WI38 (cell line): ENCODE measurements at regions not wholly inside any gene's neighbourhood (a gene's known extent, or its start where the extent isn't known, plus 50 kb on each side); places are given as distances from the start of the nearest gene placed in this dataset.

ENCODE experiments used
- H3K4me3 ChIP-seq: 2 replicates; pipeline ENCODE4 v1.5.1; 2011; ENCODE audit warnings: low read depth, mild to moderate bottlenecking, control low read depth, low read length
- TF ChIP-seq, protein P1 (sequence below): IDR thresholded peaks from 2 replicates; pipeline ENCODE4 v1.5.1; 2012; ENCODE audit warnings: low read depth, mild to moderate bottlenecking, control low read depth, low read length

DNA sequence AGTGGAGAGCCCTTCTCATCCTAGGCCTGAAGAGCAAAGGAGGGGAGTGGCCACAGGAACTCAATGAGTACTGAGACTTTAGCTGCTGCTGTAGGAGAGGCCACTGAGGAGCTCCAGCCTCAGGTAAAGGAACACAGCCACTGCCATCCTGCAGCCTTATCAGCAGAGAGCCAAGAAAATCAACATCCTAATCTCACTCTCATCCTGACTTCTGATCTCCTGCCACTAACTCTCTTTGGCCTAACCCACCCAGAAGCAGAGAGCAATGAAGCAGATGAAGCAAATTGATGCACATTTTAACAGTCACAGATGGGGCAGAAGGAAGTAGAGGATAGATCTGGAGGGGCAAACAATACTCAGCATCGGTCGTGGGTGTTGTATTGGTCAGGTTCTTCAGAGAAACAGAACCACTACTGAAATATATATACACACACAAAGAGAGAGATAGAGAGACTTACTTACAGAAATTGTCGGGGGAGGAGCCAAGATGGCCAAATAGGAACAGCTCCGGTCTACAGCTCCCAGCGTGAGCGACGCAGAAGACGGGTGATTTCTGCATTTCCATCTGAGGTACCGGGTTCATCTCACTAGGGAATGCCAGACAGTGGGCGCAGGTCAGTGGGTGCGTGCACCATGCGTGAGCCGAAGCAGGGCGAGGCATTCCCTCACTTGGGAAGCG is 297.6 kb downstream of the MTERF1 start:
- no peak overlapping the region for H3K4me3 ChIP-seq
- TF ChIP-seq, protein P1, sequence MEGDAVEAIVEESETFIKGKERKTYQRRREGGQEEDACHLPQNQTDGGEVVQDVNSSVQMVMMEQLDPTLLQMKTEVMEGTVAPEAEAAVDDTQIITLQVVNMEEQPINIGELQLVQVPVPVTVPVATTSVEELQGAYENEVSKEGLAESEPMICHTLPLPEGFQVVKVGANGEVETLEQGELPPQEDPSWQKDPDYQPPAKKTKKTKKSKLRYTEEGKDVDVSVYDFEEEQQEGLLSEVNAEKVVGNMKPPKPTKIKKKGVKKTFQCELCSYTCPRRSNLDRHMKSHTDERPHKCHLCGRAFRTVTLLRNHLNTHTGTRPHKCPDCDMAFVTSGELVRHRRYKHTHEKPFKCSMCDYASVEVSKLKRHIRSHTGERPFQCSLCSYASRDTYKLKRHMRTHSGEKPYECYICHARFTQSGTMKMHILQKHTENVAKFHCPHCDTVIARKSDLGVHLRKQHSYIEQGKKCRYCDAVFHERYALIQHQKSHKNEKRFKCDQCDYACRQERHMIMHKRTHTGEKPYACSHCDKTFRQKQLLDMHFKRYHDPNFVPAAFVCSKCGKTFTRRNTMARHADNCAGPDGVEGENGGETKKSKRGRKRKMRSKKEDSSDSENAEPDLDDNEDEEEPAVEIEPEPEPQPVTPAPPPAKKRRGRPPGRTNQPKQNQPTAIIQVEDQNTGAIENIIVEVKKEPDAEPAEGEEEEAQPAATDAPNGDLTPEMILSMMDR: no peak

DNA sequence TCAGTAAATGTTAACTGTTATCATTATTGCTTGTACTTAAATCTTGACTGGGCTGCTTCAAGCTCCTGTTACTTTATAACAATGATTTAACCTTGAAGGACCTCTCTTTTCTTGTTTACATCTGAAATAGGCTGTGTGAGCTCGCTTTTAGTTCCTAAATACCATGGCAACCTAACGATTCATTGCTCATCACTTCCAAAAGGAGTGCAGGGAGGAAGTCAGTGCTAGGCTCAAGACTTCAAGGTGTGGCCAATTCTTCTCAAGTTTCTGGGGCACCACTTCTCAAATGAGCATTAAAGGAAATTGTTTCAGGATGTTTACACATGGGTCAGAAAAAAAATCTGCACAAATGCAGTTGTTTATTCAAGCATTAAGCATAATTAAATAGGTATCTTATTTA is 284.2 kb downstream of the MTERF1 start:
- H3K4me3 ChIP-seq: no peak overlapping the region
- TF ChIP-seq, protein P1: no peak

DNA sequence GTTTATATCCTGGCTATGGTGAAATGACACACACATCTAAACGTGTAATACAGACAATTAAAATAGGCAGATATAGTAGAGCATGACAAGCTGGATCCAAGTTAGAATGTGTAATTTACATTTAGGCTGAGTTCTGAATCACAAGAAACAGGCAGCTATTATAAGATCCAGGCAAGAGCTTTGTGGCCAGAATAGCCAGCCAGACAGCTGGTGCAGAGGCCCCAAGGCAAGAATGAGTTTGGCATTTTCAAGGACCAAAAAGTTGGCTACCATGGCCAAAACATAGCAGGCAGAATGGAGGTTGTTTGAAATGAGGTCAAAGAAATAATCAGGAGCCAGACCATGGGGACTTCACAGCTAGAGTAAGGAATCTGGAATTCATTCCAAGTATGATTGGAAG is 281.7 kb downstream of the MTERF1 start:
- H3K4me3 ChIP-seq: no peak overlapping the region
- TF ChIP-seq, protein P1: no peak

DNA sequence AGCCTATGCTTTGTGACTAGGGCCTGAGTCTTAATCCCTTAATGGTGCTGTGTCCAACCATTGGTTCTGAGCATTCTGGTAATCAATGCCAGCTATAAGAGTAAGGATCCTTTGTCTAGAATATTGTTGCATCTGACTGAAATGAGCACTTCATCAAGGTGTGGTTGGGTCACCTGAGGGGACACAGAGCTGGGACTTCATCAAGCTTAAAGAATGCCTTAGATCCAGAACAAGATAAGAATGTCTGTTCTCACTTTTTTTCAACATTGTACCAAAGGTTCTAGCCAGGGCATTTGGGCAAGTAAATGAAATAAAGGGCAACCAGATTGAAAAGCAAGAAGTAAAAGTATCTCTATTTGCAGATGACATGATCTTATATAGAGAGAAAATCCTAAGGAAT is 280.4 kb downstream of the MTERF1 start:
- H3K4me3 ChIP-seq: no peak overlapping the region
- TF ChIP-seq, protein P1: no peak

DNA sequence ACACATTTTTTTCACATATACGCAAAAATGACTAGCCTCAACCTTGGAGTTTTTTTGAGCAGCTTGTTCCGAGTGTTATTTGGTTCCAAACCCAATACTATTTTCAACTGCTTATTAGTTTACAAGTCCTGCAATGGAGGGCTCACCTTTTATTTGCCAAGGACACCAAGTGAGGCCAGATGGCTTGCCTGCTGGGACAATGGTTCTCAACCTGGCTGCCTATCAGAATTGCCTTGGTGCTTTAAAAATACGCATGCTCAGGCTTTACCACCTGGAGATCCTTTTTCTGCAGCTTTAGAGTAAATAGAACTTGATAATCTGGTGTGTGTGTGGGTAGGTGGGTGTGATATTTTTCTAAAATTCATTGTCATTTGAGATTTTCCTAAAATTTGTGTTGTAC is 276.8 kb downstream of the MTERF1 start:
- H3K4me3 ChIP-seq: no peak overlapping the region
- TF ChIP-seq, protein P1: no peak

DNA sequence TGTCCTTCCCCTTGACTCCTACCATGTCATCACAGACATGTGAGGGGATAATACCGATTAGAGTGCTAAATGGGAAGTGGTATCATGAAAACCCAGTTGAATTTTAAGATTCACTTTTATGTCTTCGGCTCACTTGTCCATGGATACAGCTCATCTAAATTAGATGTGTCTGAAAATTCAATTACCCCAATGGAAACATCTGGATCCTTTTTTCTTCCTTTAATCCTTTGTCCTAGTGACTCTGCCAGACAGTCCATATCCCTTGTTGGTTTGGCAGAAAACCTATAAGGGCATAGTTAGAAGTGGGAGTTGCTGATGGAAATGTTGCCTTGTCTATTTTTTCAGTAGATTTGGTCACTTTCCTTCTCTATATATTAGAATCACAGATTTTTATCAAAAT is 271.9 kb downstream of the MTERF1 start:
- TF ChIP-seq, protein P1: no peak
- H3K4me3 ChIP-seq: no peak overlapping the region

DNA sequence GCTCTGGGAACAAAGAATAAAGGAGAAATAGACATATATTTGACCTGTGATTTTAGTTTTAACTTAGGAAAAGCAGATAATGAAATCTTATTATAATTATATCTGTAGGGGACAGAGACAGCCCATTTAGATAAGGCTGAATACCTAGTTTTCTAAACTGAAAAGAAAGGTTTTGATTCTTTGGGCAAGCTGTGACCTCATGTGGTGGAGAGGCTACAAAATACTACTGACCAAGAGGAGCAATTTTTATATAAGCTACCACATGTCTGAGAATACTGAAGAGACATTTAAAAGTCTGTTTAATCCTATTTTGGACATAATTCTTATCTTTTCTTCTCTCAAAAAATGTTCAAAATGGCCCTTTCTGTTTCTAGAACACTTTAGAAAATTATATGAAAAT is 271.0 kb downstream of the MTERF1 start:
- TF ChIP-seq, protein P1: no peak
- H3K4me3 ChIP-seq: no peak overlapping the region
